GM19463 (cell line): ENCODE measurements at regions not wholly inside any gene's neighbourhood (a gene's known extent, or its start where the extent isn't known, plus 50 kb on each side); places are given as distances from the start of the nearest gene placed in this dataset.

ENCODE experiments used
- ATAC-seq: cut with Tn5 transposase; IDR thresholded peaks from one replicate; pipeline ENCODE4 v1.9.1; 2021; ENCODE audit warnings: mild to moderate bottlenecking, moderate library complexity; ENCODE audit not compliant: unreplicated experiment

DNA sequence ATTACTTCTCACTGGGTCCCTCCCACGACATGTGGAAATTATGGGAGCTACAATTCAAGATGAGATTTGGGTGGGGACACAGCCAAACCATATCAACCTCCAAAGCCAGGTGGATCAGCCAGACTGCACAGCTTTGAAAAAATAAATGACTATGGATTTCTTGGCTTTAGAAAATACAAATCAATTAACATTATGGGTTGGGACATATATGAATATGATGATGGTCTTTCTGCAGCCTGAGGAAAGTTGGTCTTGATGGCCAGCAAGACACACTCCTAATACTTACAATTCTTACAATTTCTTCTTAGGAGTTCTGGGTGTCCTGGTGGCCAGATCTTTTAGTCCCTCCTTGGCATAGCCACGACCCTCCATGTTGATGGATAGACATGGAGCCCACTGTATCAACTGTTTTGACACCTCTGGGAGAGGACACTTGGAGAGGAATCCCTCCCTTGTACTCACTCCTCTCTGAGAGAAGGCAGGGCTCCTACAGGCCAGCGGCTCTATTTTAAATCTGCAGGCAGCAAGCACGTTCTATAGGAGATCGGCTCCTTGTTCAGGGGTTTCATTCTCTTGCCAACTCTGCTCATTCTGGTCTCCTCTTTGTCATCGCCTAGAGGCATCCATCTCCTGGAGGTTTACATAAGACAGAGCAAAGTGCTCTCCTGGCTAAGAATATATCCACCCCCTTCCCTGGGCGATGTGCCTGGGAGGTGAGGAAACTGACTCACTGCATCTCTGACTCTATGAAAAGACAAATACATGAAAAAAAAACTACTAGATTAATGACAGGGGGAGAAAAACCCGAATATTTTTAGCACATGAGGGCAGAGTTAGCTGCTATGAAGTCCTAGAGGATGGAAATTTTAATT, 145.9 kb downstream of the CARTPT start:
- no peak for ATAC-seq

DNA sequence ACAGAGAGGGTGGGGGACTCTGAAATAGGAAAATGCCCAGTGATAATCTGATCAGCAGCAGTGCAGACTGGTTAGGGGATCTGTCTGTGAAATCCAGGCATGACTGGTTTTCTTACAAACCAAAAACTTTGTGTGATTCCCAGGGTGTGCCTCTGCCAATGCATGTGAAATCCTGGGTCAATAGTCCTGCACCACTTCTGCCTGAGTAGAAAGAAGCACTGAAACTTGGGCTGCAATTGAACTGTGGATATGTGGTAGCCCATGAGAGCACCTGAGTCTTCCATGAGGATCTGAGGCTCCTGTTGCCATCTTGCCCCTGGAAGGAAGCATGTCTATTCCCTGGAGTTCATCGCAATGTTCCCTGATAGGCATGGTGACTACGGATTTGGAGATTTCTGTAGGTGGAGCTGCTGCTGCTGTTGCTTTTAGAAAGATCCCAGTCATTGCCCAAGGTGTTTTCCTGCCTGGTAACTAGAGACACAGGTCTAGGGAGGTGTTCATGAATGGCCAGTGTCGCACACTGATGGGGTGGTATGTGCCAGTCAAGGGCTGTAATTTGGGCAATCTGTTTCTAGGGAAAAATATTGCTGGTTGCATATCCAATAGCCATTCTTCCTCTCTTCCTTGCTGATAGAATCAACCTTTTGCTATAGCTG, 146.7 kb downstream of the CARTPT start:
- no peak for ATAC-seq

GRCh38 chr5:71872311-71872864, 153.3 kb downstream of the CARTPT start:
- ATAC-seq, result no peak

GRCh38 chr5:71873191-71873591, 154.1 kb downstream of the CARTPT start:
- no peak for ATAC-seq

GRCh38 chr5:71874521-71874920, 155.4 kb downstream of the CARTPT start:
- no peak for ATAC-seq

GRCh38 chr5:71877511-71877910, 158.4 kb downstream of the CARTPT start:
- no peak for ATAC-seq

GRCh38 chr5:71880536-71880935, 161.5 kb downstream of the CARTPT start:
- no peak for ATAC-seq

DNA sequence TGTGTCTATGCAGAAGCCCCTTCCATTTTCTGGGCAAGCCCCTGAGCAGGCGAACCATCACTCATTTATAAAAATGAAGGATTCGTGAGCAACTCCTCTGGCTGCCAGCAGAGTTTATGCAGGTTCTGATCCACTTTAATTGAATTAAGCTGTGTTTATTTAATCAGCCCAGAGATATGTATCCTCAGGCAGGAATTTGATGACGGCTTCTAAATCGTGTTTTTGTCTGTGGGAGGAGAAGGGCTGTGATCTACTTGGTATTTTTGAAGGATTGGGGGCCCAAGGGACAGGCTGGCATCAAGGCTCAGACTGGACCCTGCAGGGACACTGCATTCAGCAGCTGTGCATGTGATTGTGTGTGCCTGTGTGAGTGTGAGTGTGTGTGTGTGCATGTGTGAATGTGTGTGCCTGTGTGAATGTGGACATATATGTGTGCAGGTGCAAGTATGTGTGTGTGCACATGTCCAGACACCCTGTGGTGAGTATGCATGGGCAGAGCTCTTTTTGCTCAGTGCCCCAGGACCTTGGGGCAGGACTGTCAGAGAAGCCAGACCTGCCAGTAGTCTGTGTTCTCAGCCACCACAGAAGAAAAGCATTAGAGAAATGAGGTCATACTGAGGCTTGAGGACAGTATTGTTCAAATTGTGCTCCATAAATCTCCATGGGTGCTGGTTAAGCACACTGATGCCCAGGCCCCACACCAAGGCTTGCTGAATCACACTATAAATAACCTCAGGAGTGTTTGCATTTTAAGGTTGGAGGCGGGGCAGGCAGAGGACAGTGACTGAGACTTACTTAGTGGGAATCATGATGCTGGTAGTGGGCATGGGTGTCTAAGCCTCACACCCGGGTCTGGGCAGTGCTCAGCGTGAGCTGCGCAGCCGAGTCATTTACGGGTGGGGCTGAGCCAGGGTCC, 164.0 kb downstream of the CARTPT start:
- no peak for ATAC-seq

DNA sequence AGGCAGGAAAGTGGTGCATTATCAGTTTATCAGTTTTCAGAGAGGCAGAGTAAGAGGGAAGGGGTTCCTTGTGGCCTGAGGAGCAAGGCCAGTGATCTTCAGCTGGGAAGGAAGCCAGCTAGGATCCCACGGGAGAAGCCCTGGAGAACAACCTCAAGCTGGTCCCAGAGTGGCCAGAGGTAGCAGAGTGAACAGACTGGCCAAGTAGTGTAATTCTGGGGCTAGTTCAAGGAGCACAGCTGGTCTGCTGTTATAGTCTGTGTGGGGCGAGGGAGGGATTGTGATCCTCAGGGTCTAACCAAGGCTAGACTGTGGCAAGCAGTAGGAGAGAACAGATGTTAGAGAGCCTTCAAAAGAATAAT, 164.6 kb downstream of the CARTPT start:
- ATAC-seq, result no peak

- no peak for ATAC-seq
Measured at GRCh38 chr5:71884926-71885325, 165.9 kb downstream of the CARTPT start.

DNA sequence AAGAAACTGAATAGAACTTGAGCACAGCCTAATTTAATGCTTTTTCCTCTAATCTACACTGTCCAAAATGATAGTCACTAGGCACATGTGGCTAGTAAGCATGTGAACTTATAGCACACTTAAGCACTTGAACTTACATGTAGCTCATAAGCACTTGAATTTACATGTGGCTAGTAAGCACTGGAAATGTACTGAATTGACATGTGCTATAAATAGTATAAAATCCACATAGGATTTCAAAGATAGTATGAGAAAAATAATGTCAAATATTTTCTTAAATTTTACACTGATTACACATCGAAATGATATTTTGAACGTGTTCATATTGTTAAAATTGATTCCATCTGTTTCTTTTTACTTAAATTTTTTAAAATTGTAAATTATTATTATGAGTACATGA, 167.3 kb downstream of the CARTPT start:
- ATAC-seq, result no peak

- ATAC-seq, result peak; percentile 97
Measured at GRCh38 chr5:71887680-71888079, 168.6 kb downstream of the CARTPT start.

DNA sequence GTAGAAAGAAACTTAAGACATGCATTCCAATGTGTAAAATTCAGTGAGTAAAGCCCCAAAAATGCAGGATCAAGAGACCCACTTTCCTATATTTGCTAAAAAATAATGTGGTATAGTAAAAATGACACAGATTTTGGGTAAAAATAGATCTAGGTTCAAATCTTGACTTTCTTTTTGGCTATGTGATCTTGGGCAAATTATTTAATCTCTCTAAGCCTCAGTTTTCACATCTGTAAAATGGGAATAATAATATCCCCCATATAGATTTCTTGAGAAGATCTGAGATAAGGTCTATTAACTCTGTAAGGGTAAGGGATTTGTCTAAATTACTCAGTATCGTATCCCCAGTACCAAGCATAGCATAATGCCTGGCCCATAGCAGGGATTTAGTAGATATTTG, 172.3 kb downstream of the CARTPT start:
- ATAC-seq, result no peak

GRCh38 chr5:71891856-71892255, 172.8 kb downstream of the CARTPT start:
- no peak for ATAC-seq

DNA sequence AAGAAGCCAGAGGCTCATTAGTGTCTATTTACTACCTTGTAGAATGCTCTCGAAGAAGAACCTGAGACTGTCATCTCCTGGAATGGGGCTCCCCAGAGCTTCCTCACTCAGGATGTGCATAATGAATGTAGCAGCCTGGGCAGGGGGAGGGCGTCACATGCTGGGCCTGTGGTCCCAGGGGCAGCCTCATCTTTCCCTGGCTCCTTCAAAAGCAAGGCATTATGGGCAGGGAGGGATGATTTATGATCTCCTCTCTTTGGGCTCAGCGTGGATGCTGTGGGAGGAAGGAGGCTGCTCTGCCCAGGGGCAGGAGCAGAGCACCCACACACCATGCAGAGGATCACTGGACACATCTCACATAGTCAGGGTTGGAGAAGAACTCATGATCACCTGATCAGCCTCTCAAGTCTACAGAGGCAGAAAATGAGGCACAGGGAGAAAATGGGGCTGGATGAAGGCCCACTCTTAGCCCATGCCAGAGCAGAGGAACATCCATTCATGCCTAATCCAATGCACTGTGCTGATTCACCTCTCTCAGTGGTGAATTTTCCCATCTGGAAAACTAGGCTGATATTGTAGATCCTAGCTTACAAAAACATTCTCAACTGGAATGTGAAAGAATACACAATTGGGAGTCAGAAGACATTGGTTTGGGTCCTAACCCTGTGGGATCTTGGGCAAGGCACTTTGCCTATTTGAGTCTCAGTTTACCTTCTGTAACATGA, 173.7 kb downstream of the CARTPT start:
- no peak for ATAC-seq

GRCh38 chr5:71893451-71893850, 174.4 kb downstream of the CARTPT start:
- no peak for ATAC-seq

DNA sequence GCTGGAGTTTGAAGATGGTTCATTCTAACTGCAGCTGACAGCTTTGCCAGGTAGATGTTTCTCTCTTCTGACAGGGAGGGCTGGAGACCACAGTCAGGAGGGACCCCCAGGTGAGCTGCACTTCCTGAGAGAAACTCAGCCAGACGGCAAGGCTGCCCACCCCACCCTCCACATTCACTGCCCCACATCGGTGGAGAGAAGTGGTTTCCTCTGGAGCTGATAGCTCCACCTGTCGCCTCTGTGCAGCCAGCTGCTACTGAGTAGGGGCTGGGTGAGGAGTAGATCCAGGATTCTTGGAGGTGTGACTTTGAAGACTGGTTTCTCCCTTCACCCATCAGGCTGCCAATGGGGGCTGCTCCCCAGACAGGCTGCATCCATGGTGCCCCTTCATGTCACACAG, 175.0 kb downstream of the CARTPT start:
- no peak for ATAC-seq

DNA sequence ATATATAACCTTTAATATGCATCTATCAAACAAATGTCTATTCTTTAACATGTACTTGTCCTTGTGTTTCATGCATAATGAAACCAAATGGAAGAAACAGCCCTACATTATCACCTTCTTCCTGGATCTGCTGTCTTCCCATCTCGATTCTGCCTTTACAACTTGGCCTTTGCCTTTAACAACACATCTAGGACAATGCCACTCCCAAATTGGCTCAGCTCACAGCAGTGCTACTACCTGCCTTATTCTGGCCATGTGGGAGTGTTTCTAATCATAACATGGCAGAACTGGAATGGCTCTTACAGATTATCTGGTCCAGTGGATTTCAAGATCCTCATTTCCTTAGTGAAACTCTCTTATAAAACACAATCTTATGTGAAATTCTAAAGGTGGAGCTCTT, 176.5 kb downstream of the CARTPT start:
- no peak for ATAC-seq

DNA sequence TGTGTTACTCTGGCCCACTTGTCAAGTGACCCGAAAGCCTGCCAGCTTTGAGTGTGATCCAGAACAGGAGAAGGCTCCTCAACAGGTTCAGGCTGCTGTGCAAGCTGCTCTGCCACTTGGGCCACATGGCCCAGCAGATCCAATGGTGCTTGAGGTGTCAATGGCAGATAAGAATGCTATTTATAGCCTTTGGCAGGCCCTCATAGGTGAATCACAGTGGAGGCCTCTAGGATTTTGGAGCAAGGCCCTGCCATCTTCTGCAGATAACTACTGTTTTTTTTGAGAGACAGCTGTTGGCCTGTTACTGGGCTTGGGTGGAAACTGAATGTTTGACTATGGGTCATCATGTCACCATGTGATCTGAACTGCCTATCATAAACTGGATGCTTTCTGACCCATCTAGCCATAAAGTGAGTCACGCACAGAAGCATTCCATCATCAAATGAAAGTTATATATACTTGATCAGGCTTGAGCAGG, 180.8 kb downstream of the CARTPT start:
- ATAC-seq, result no peak

DNA sequence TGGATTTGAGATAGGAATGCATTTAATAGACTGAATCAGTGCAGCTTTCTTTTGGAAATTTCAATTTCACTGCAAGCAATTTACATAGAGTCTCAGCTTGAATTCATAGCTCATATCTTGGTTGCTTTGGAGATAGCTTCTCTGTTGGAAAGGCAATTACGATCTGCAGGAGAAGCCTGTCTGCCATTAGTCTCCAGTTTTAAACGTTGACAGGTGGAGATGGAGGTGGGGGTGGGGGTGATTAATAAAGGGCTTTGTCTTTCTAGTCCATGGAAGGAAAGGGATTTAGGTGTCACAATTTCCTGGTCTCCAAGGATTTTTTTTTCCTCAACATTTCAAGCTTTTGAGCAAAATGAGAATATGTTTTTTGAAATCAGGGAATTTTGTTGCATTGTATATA, 184.7 kb downstream of the CARTPT start:
- no peak for ATAC-seq
